H1 (cell line): ENCODE measurements at regions not wholly inside any gene's neighbourhood (a gene's known extent, or its start where the extent isn't known, plus 50 kb on each side); places are given as distances from the start of the nearest gene placed in this dataset.

Source experiments
- CTCF ChIA-PET: fragments of 300-600 bp; sonication (Branson Sonifier 250); formaldehyde crosslinking; loops from one replicate; lab custom pipeline; 2021; ENCODE audit not compliant: partially characterized antibody; lab: Charles Lee
- POLR2A ChIA-PET: fragments of 300-600 bp; sonication (Branson Sonifier 250); formaldehyde crosslinking; loops from one replicate; lab custom pipeline; 2021; ENCODE audit warnings: inconsistent platforms; ENCODE audit not compliant: partially characterized antibody; lab: Charles Lee
- DNase-seq, 2 experiments: peaks; one replicate each; pipeline versions ENCODE4 v3.0.0 to v3.0.0-alpha.2; 2010 to 2022; ENCODE audit warnings: low spot score in 2 of 2, low read depth in 1 of 2, mixed read lengths in 1 of 2
- FAIRE-seq: peaks from 2 replicates; lab custom pipeline; 2011; peaks lifted over from hg19 to GRCh38; lab: Jason Lieb, UNC
- H2AFZ ChIP-seq: 2 replicates; pipeline ENCODE4 v1.8.1; 2012; ENCODE audit warnings: low read length, inconsistent platforms
- H2AK5ac ChIP-seq: 2 replicates; pipeline ENCODE4 v1.6.1; 2013; ENCODE audit warnings: low read depth, low read length
- H2BK120ac ChIP-seq: replicated peaks from 2 replicates; pipeline ENCODE3; 2013; ENCODE audit warnings: low read depth, low read length, inconsistent platforms
- H2BK12ac ChIP-seq: 2 replicates; pipeline ENCODE4 v1.6.1; 2013; ENCODE audit warnings: low read depth, low read length
- H2BK15ac ChIP-seq: 2 replicates; pipeline ENCODE4 v1.6.1; 2013; ENCODE audit warnings: low read length
- H2BK20ac ChIP-seq: 2 replicates; pipeline ENCODE4 v1.6.1; 2013; ENCODE audit warnings: low read length
- H2BK5ac ChIP-seq: 2 replicates; pipeline ENCODE4 v1.6.1; 2013; ENCODE audit warnings: low read depth, low read length
- H3K14ac ChIP-seq: 2 replicates; pipeline ENCODE4 v1.6.1; 2013; ENCODE audit warnings: inconsistent platforms; ENCODE audit not compliant: insufficient read length
- H3K18ac ChIP-seq: 2 replicates; pipeline ENCODE4 v1.6.1; 2013; ENCODE audit warnings: low read length; ENCODE audit errors: extremely low read depth
- H3K23ac ChIP-seq: 2 replicates; pipeline ENCODE4 v1.6.1; 2013; ENCODE audit warnings: inconsistent platforms; ENCODE audit not compliant: insufficient read length
- H3K23me2 ChIP-seq: 2 replicates; pipeline ENCODE4 v1.6.1; 2013; ENCODE audit warnings: low read depth, low read length
- H3K27ac ChIP-seq: 2 replicates; pipeline ENCODE4 v1.6.1; 2011; ENCODE audit warnings: low read depth, low read length, inconsistent platforms
- H3K27me3 ChIP-seq, 4 experiments: replicated peaks in 1 of 4; 1 replicate in 1 of 4; 2 replicates in 3 of 4; pipeline versions ENCODE4 v1.6.1 to v1.8.1; 2011 to 2013; ENCODE audit warnings: low read length in 3 of 4, mild to moderate bottlenecking in 3 of 4, inconsistent platforms in 2 of 4, mixed read lengths in 2 of 4, moderate library complexity in 1 of 4; ENCODE audit not compliant: control insufficient read depth in 3 of 4, insufficient read depth in 3 of 4; ENCODE audit errors: extremely low read depth in 1 of 4
- H3K36me3 ChIP-seq, 4 experiments: 2 replicates each; pipeline versions ENCODE4 v1.6.1 to v1.8.1; 2011 to 2013; ENCODE audit warnings: mild to moderate bottlenecking in 4 of 4, low read length in 3 of 4, moderate library complexity in 2 of 4, control low read depth in 1 of 4, inconsistent platforms in 1 of 4; ENCODE audit not compliant: insufficient read depth in 4 of 4, control insufficient read depth in 2 of 4
- H3K4ac ChIP-seq: replicated peaks from 2 replicates; pipeline ENCODE3; 2013; ENCODE audit warnings: low read length, low read depth, mixed read lengths, inconsistent platforms; ENCODE audit not compliant: insufficient read length
- H3K4me1 ChIP-seq, 4 experiments: replicated peaks in 1 of 4; 1 replicate in 1 of 4; 2 replicates in 3 of 4; pipeline versions ENCODE4 v1.6.1 to v1.8.1; 2011 to 2013; ENCODE audit warnings: low read length in 3 of 4, inconsistent platforms in 2 of 4, mixed read lengths in 1 of 4; ENCODE audit not compliant: insufficient read depth in 4 of 4, control insufficient read depth in 3 of 4
- H3K4me2 ChIP-seq, 2 experiments: 2 replicates each; pipeline versions ENCODE4 v1.6.1 to v1.8.1; 2011 to 2013; ENCODE audit warnings: low read depth in 2 of 2, low read length in 2 of 2, control low read depth in 1 of 2, inconsistent platforms in 1 of 2, mild to moderate bottlenecking in 1 of 2; ENCODE audit not compliant: insufficient read depth in 1 of 2
- H3K4me3 ChIP-seq, 4 experiments: fragments of 200-600, 300-600 bp in 1 of 4; sonication (generic), shearing (Covaris generic), sonication (Bioruptor Twin) in 1 of 4; 2 replicates each; pipeline versions ENCODE4 v1.5.1 to v1.8.1; 2011 to 2016; ENCODE audit warnings: low read length in 4 of 4, low read depth in 3 of 4, control low read depth in 2 of 4, inconsistent platforms in 2 of 4, mild to moderate bottlenecking in 2 of 4, mixed read lengths in 1 of 4, moderate library complexity in 1 of 4; ENCODE audit not compliant: insufficient read depth in 2 of 4; ENCODE audit errors: extremely low read depth in 1 of 4
- H3K56ac ChIP-seq: replicated peaks from 2 replicates; pipeline ENCODE3; 2013; ENCODE audit warnings: low read depth, mild to moderate bottlenecking, mixed read lengths, low read length, inconsistent platforms; ENCODE audit not compliant: insufficient read length
- H3K79me1 ChIP-seq: 2 replicates; pipeline ENCODE4 v1.6.1; 2013; ENCODE audit warnings: low read depth, low read length, control low read depth
- H3K79me2 ChIP-seq, 2 experiments: 2 replicates each; pipeline versions ENCODE4 v1.6.1 to v1.8.1; 2012 to 2013; ENCODE audit warnings: low read length in 2 of 2, mild to moderate bottlenecking in 2 of 2, inconsistent platforms in 1 of 2; ENCODE audit not compliant: insufficient read depth in 2 of 2, control insufficient read depth in 1 of 2
- H3K9ac ChIP-seq, 4 experiments: replicated peaks in 1 of 4; 1 replicate in 1 of 4; 2 replicates in 3 of 4; pipeline versions ENCODE4 v1.6.1 to v1.8.1; 2011 to 2013; ENCODE audit warnings: low read depth in 3 of 4, low read length in 3 of 4, control low read depth in 2 of 4, mild to moderate bottlenecking in 2 of 4, moderate library complexity in 2 of 4, inconsistent platforms in 1 of 4; ENCODE audit errors: extremely low read depth in 1 of 4
- H3K9me3 ChIP-seq, 2 experiments: 2 replicates each; pipeline versions ENCODE4 v1.6.1 to v1.8.1; 2012 to 2013; ENCODE audit warnings: mild to moderate bottlenecking in 2 of 2, moderate library complexity in 2 of 2, control low read depth in 1 of 2, inconsistent platforms in 1 of 2, low read depth in 1 of 2, low read length in 1 of 2, mixed read lengths in 1 of 2; ENCODE audit not compliant: insufficient read depth in 2 of 2
- H4K20me1 ChIP-seq, 2 experiments: replicated peaks in 1 of 2; 2 replicates each; pipeline versions ENCODE3 to v1.8.1; 2011 to 2013; ENCODE audit warnings: inconsistent platforms in 2 of 2, low read length in 2 of 2, mild to moderate bottlenecking in 1 of 2; ENCODE audit not compliant: insufficient read depth in 2 of 2, control insufficient read depth in 1 of 2
- H4K5ac ChIP-seq: 2 replicates; pipeline ENCODE4 v1.6.1; 2013; ENCODE audit warnings: low read length, low read depth, mixed read lengths, inconsistent platforms; ENCODE audit not compliant: insufficient read length
- H4K8ac ChIP-seq: 2 replicates; pipeline ENCODE4 v1.8.0; 2013; ENCODE audit warnings: mild to moderate bottlenecking, moderate library complexity, low read length, inconsistent platforms; ENCODE audit not compliant: insufficient read depth; ENCODE audit errors: extremely low read depth
- H4K91ac ChIP-seq: replicated peaks from 2 replicates; pipeline ENCODE3; 2013; ENCODE audit warnings: low read length, mixed read lengths, inconsistent platforms; ENCODE audit not compliant: insufficient read length
- EGR1 ChIP-seq: IDR thresholded peaks from 2 replicates; pipeline ENCODE4 v1.6.1; 2011; ENCODE audit warnings: low read depth, low read length, borderline replicate concordance
- FOSL1 ChIP-seq: IDR thresholded peaks from 2 replicates; pipeline ENCODE4 v1.6.1; 2011; ENCODE audit warnings: mild to moderate bottlenecking, low read depth, low read length, moderate library complexity; ENCODE audit not compliant: insufficient read depth
- RAD21 ChIP-seq, 2 experiments: IDR thresholded peaks in 1 of 2; conservative IDR thresholded peaks in 1 of 2; 2 replicates each; pipeline ENCODE4 v1.6.1; 2011; ENCODE audit warnings: low read depth in 2 of 2, low read length in 2 of 2, improper control_type of control experiment in 1 of 2, inconsistent platforms in 1 of 2, mild to moderate bottlenecking in 1 of 2, moderate library complexity in 1 of 2
- RBBP5 ChIP-seq: IDR thresholded peaks from 2 replicates; pipeline ENCODE4 v1.7.1; 2012; ENCODE audit warnings: low read depth, mild to moderate bottlenecking, inconsistent platforms, low read length, moderate library complexity, borderline replicate concordance
- TAF1 ChIP-seq: IDR thresholded peaks from 2 replicates; pipeline ENCODE4 v1.6.1; 2011; ENCODE audit warnings: mild to moderate bottlenecking, low read depth, low read length
- TBP ChIP-seq: IDR thresholded peaks from 2 replicates; pipeline ENCODE4 v1.6.1; 2011; ENCODE audit warnings: low read depth, low read length, improper control_type of control experiment
- TCF12 ChIP-seq: IDR thresholded peaks from 2 replicates; pipeline ENCODE4 v1.6.1; 2011; ENCODE audit warnings: low read depth, mild to moderate bottlenecking, low read length
- TEAD4 ChIP-seq: IDR thresholded peaks from 2 replicates; pipeline ENCODE4 v1.6.1; 2012; ENCODE audit warnings: low read depth, low read length, inconsistent platforms, mixed read lengths
- WGBS, 2 experiments: shearing (Covaris generic) in 1 of 2; methylation state at CpG; one replicate each; pipeline versions ENCODE4 v1.1.6 to v1.1.7; 2013 to 2015; ENCODE audit warnings: low lambda C conversion rate in 2 of 2, mixed read lengths in 2 of 2, inconsistent platforms in 1 of 2, low coverage in 1 of 2, missing lambda C conversion rate in 1 of 2; ENCODE audit not compliant: insufficient replicate concordance in 2 of 2, insufficient coverage in 1 of 2, insufficient read length in 1 of 2; ENCODE audit errors: extremely low coverage in 1 of 2, missing lambda C conversion rate in 1 of 2; 5-methylcytosine and 5-hydroxymethylcytosine counted together

DNA sequence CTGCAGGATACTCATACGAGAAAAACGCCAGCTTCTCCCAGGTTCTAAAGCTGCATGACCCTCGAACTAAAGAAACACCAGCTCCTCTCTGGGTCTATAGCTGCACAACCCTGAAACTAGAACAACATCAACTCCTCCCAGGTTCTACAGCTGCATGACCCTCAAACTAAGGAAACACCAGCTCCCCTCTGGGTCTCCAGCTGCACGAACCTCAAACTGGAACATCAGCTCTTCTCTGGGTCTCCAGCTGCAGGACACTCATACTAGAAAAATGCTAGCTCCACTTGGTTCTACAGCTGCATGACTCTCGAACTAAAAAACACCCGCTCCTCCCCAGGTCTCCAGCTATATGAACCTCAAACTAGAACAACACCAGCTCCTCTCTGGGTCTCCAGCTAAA lies 811.1 kb downstream of the CDH9 start:
- Histone ChIP-seq H3K56ac (no peak overlapping the region), H2AFZ (no peak overlapping the region), H4K5ac (no peak overlapping the region), H3K4me3 (no peak overlapping the region), H3K4me2 (no peak overlapping the region), H3K9me3 (peaks cover 8 to 10% of the 10 kb centered on the region in 2 experiments; a peak in 3 of 4 replicates), H3K4ac (no peak overlapping the region), H3K23ac (no peak overlapping the region), H3K79me1 (no peaks in the 10 kb centered on the region), H2BK15ac (no peak overlapping the region), H2BK5ac (no peak overlapping the region), H3K27me3 (no peaks in the 10 kb centered on the region), H3K23me2 (no peaks in the 10 kb centered on the region), H3K18ac (no peak overlapping the region), H3K27ac (no peak overlapping the region), H2BK12ac (no peak overlapping the region), H3K14ac (no peak overlapping the region), H3K79me2 (no peaks in the 10 kb centered on the region), H3K36me3 (no peaks in the 10 kb centered on the region), H2AK5ac (no peak overlapping the region), H4K8ac (no peak overlapping the region), H2BK20ac (no peak overlapping the region), H4K20me1 (no peaks in the 10 kb centered on the region), H4K91ac (no peak overlapping the region), H3K4me1 (no peaks in the 10 kb centered on the region), H3K9ac (no peak overlapping the region), H2BK120ac (no peak overlapping the region)
- FAIRE-seq, result no peak
- CTCF ChIA-PET, result interaction anchor here (0.7 to 1.1 kb wide), 2 partner anchors 8 to 256 kb away, joined by 3 read pairs; no protein-coding TSS in a partner anchor
- POLR2A ChIA-PET, result no interaction called here
- DNase-seq, result no peak
- 87% methylated on average over 4 of the region's 6 CpGs; no CpG with 5 or more reads in 1 of the 2 experiments for WGBS, 2 experiments
- no peak for TF ChIP-seq TAF1
- TF ChIP-seq EGR1, result no peak
- no peak for TF ChIP-seq TEAD4
- no peak for TF ChIP-seq FOSL1
- no peak for TF ChIP-seq TBP
- TF ChIP-seq RAD21 (IDR thresholded peaks at IDR 0.05 in 1 of 2, conservative IDR thresholded peaks at IDR 0.05 in 1 of 2; ENCODE audit: low read depth in 2 of 2, low read length in 2 of 2), result no peak
- TF ChIP-seq RBBP5, result no peak
- TF ChIP-seq TCF12, result no peak
